ENCODE measurements at regions not wholly inside any gene's neighbourhood (a gene's known extent, or its start where the extent isn't known, plus 50 kb on each side); places are given as distances from the start of the nearest gene placed in this dataset.
"Not testable (repeated sequence)": the region's sequence is repeated elsewhere in the genome, so short reads cannot be mapped to it uniquely, and the experiment has no call there.

DNA sequence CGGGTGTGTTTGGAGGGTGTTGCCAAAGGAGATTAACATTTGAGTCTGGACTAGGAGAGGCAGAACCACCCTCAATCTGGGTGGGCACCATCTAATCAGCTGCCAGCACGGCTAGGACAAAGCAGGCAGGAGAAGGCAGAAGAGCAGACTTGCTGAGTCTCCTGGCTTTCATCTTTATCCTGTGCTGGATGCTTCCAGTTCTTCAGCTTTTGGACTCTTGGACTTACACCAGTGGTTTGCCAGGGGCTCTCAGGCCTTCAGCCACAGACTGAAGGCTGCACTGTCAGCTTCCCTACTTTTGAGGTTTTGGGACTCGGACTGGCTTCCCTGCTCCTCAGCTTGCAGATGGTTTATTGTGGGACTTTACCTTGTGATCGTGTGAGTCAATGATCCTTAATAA lies 70.4 kb upstream of the AGAP9 start:
- not testable (repeated sequence) for TF ChIP-seq CTCF (conservative IDR thresholded peaks at IDR 0.05; ENCODE audit: low read depth, low read length); EZH2 (IDR thresholded peaks at IDR 0.05; ENCODE audit: low read length, unreplicated experiment)

Measured in PC-3 (cell line).